ENCODE measurements at regions not wholly inside any gene's neighbourhood (a gene's known extent, or its start where the extent isn't known, plus 50 kb on each side); places are given as distances from the start of the nearest gene placed in this dataset.

DNA sequence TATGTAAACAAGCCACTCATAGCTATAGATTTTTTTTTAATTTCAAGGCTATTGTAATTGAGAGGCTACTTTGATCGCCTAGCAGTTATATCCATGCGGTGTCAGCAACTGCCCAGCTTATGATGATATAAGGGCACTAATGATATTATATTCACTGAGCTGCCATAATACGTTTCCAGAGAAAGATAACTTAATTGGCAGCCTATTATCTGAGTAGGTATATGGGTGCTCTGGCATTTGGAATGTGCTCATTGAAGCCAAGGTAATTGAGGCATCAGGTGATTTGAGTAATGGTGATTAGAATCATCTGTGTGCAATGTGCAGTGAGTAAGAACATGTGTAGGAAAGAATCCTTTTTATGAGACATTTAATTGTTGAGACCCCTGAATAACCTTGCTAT, 490.0 kb downstream of the CENPC start:
- TF ChIP-seq RAD21 (IDR thresholded peaks at IDR 0.05; ENCODE audit: low read depth) (no peak), TCF12 (IDR thresholded peaks at IDR 0.05; ENCODE audit: low read depth) (no peak), TEAD4 (IDR thresholded peaks at IDR 0.05) (no peak), FOXM1 (IDR thresholded peaks at IDR 0.05; ENCODE audit: borderline replicate concordance, low read depth) (no peak), NFIC (IDR thresholded peaks at IDR 0.05) (no peak), CREB1 (IDR thresholded peaks at IDR 0.05; ENCODE audit: low read depth) (no peak), EP300 (IDR thresholded peaks at IDR 0.05; ENCODE audit: borderline replicate concordance) (no peak), ZBTB7A (IDR thresholded peaks at IDR 0.05; ENCODE audit: low read depth) (no peak), YY1 (IDR thresholded peaks at IDR 0.05; ENCODE audit: low read depth) (no peak), TAF1 (IDR thresholded peaks at IDR 0.05; ENCODE audit: low read depth) (no peak), EGR1 (IDR thresholded peaks at IDR 0.05) (no peak)
- TF ChIP-seq, protein P1, sequence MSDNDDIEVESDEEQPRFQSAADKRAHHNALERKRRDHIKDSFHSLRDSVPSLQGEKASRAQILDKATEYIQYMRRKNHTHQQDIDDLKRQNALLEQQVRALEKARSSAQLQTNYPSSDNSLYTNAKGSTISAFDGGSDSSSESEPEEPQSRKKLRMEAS (IDR thresholded peaks at IDR 0.05), result no peak
- TF ChIP-seq, protein P2, sequence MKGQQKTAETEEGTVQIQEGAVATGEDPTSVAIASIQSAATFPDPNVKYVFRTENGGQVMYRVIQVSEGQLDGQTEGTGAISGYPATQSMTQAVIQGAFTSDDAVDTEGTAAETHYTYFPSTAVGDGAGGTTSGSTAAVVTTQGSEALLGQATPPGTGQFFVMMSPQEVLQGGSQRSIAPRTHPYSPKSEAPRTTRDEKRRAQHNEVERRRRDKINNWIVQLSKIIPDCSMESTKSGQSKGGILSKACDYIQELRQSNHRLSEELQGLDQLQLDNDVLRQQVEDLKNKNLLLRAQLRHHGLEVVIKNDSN (IDR thresholded peaks at IDR 0.05), result no peak
- TF ChIP-seq, protein P3, sequence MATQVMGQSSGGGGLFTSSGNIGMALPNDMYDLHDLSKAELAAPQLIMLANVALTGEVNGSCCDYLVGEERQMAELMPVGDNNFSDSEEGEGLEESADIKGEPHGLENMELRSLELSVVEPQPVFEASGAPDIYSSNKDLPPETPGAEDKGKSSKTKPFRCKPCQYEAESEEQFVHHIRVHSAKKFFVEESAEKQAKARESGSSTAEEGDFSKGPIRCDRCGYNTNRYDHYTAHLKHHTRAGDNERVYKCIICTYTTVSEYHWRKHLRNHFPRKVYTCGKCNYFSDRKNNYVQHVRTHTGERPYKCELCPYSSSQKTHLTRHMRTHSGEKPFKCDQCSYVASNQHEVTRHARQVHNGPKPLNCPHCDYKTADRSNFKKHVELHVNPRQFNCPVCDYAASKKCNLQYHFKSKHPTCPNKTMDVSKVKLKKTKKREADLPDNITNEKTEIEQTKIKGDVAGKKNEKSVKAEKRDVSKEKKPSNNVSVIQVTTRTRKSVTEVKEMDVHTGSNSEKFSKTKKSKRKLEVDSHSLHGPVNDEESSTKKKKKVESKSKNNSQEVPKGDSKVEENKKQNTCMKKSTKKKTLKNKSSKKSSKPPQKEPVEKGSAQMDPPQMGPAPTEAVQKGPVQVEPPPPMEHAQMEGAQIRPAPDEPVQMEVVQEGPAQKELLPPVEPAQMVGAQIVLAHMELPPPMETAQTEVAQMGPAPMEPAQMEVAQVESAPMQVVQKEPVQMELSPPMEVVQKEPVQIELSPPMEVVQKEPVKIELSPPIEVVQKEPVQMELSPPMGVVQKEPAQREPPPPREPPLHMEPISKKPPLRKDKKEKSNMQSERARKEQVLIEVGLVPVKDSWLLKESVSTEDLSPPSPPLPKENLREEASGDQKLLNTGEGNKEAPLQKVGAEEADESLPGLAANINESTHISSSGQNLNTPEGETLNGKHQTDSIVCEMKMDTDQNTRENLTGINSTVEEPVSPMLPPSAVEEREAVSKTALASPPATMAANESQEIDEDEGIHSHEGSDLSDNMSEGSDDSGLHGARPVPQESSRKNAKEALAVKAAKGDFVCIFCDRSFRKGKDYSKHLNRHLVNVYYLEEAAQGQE (IDR thresholded peaks at IDR 0.05; ENCODE audit: low read depth), result no peak

DNA sequence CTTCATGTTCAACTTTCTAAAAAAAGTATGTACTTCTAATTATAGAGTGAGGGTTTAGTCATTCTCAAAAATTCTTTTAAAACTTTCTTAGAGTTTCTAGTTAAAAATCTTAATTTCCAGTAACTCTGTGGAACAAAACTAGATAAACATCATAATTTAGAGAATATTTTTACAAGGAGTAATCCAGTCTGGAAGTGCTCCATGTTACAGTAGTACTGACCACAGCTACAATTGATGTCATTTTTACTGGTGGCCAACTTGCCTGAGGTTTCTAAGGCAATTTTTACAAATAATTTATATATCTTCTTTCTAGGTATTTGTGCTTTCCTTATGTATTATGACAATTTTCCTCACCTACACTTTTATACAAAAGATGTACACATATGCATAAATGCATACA, 490.4 kb downstream of the CENPC start:
- no peak for TF ChIP-seq CEBPB (IDR thresholded peaks at IDR 0.05)
- TF ChIP-seq, protein P2 (IDR thresholded peaks at IDR 0.05), result no peak
- no peak for TF ChIP-seq EGR1 (IDR thresholded peaks at IDR 0.05)
- no peak for TF ChIP-seq TEAD4 (IDR thresholded peaks at IDR 0.05)
- TF ChIP-seq EP300 (IDR thresholded peaks at IDR 0.05; ENCODE audit: borderline replicate concordance), result no peak
- no peak for TF ChIP-seq TAF1 (IDR thresholded peaks at IDR 0.05; ENCODE audit: low read depth)
- no peak for TF ChIP-seq FOXM1 (IDR thresholded peaks at IDR 0.05; ENCODE audit: borderline replicate concordance, low read depth)
- TF ChIP-seq ZBTB7A (IDR thresholded peaks at IDR 0.05; ENCODE audit: low read depth), result no peak
- TF ChIP-seq, protein P3 (IDR thresholded peaks at IDR 0.05; ENCODE audit: low read depth), result no peak

DNA sequence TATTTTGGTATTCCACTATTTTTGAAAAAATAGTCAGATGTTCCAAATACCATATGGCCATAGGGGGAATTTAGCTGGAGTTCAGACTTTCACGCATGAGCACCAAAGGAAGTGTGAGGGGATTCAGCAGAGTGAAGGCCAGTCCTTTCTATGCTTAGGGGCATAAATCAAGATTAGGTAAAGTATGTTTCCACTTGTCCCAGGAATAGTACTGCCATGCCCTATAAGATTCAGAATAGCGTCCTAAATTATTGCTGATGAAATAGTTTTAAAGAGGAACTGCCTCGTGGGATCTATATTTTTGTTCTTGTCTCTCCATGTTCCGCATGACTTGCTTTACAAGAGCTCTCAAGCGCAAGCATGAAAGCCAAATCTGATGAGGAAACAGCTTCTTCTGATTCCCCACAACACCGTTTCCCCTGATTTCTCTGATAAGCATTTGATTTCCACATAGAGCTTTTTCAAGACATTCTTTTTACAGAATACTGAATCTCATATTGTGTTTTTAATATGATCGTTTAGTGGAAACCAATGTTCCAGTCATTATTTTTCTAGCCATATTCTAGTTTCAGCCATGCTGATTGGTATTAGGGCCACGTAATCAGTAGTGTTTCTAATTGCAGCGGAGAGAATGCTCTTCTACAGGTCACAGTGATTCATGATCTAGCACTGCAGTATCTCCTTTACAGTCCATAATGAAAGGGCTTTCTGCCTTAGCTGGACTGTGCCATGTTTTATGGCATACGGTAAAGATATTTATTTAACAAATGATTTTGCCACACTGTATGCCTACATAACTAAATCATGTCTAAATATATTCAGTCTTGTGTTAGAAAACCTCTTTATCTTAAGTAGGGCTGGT, 492.3 kb downstream of the CENPC start:
- no peak for TF ChIP-seq TEAD4 (IDR thresholded peaks at IDR 0.05)

DNA sequence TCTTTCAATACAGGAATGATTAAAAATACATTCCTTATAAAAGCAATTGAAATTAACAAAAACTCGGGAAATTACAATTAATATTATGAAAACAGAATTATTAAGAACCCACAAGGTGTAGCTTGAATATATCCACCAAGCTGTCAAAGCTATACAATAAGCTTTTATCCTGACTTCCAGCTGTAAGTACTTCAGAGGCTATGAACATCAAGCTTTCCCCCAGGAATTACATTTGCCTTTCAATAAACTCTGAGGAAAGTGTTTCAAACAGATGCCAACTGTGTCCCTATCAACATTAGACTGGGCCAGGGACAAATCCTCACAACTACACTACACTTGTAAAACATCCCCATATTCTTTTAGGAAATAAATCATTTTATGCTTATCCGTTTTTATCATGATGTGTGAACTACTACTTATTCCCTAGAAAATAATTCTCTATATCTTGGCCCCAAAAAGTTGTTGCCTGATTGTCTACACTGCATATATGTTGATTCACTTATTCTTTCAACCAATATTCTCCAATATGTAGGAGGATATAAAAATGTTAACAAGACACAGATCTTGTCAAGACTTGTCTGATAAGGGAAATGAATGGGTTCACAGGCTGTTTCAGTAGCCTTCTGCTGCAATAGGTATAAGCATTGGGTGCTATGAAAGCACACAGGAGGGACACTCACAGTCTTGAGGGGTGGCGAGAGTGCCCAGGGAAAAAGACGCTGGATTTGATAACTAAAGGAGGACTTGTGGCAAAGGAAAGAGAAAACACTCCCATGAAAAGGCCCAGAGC, 494.1 kb downstream of the CENPC start:
- no peak for TF ChIP-seq TAF1 (IDR thresholded peaks at IDR 0.05; ENCODE audit: low read depth)
- no peak for TF ChIP-seq NFIC (IDR thresholded peaks at IDR 0.05)
- TF ChIP-seq, protein P1 (IDR thresholded peaks at IDR 0.05), result no peak
- TF ChIP-seq CREB1 (IDR thresholded peaks at IDR 0.05; ENCODE audit: low read depth), result no peak
- TF ChIP-seq FOXM1 (IDR thresholded peaks at IDR 0.05; ENCODE audit: borderline replicate concordance, low read depth), result no peak
- TF ChIP-seq TCF12 (IDR thresholded peaks at IDR 0.05; ENCODE audit: low read depth), result no peak
- TF ChIP-seq EGR1 (IDR thresholded peaks at IDR 0.05), result no peak
- no peak for TF ChIP-seq YY1 (IDR thresholded peaks at IDR 0.05; ENCODE audit: low read depth)
- TF ChIP-seq, protein P2 (IDR thresholded peaks at IDR 0.05), result no peak
- no peak for TF ChIP-seq RAD21 (IDR thresholded peaks at IDR 0.05; ENCODE audit: low read depth)
- TF ChIP-seq TEAD4 (IDR thresholded peaks at IDR 0.05), result no peak
- no peak for TF ChIP-seq ZBTB7A (IDR thresholded peaks at IDR 0.05; ENCODE audit: low read depth)
- TF ChIP-seq, protein P3 (IDR thresholded peaks at IDR 0.05; ENCODE audit: low read depth), result no peak
- TF ChIP-seq EP300 (IDR thresholded peaks at IDR 0.05; ENCODE audit: borderline replicate concordance), result no peak
- no peak for TF ChIP-seq CEBPB (IDR thresholded peaks at IDR 0.05)
